HFFc6 (cell line): ENCODE measurements at regions not wholly inside any gene's neighbourhood (a gene's known extent, or its start where the extent isn't known, plus 50 kb on each side); places are given as distances from the start of the nearest gene placed in this dataset.

Experiments
- DNase-seq: peaks from one replicate; pipeline ENCODE4 v3.0.0-alpha.2; 2018
- H3K27ac Mint-ChIP-seq: 2 replicates; pipeline ENCODE4 v1.8.0; 2020; ENCODE audit warnings: mild to moderate bottlenecking, mixed read lengths
- H3K27me3 Mint-ChIP-seq: 2 replicates; pipeline ENCODE4 v1.8.0; 2021; ENCODE audit warnings: mild to moderate bottlenecking, moderate library complexity, mixed read lengths; ENCODE audit not compliant: insufficient read depth
- H3K36me3 Mint-ChIP-seq: 2 replicates; pipeline ENCODE4 v1.8.0; 2021; ENCODE audit warnings: low read depth, mixed read lengths
- H3K4me1 Mint-ChIP-seq: 2 replicates; pipeline ENCODE4 v1.8.0; 2020; ENCODE audit warnings: low read depth, mixed read lengths
- H3K4me3 Mint-ChIP-seq: 2 replicates; pipeline ENCODE4 v1.8.0; 2020; ENCODE audit warnings: mild to moderate bottlenecking, moderate library complexity, mixed read lengths
- H3K9me3 Mint-ChIP-seq: 2 replicates; pipeline ENCODE4 v1.8.0; 2020; ENCODE audit warnings: mild to moderate bottlenecking, mixed read lengths
- TF ChIP-seq, protein P1 (sequence below): fragments of 200-600 bp; sonication (generic); IDR thresholded peaks from 2 replicates; pipeline ENCODE4 v1.5.0; 2021; ENCODE audit warnings: antibody characterized with exemption, mild to moderate bottlenecking

DNA sequence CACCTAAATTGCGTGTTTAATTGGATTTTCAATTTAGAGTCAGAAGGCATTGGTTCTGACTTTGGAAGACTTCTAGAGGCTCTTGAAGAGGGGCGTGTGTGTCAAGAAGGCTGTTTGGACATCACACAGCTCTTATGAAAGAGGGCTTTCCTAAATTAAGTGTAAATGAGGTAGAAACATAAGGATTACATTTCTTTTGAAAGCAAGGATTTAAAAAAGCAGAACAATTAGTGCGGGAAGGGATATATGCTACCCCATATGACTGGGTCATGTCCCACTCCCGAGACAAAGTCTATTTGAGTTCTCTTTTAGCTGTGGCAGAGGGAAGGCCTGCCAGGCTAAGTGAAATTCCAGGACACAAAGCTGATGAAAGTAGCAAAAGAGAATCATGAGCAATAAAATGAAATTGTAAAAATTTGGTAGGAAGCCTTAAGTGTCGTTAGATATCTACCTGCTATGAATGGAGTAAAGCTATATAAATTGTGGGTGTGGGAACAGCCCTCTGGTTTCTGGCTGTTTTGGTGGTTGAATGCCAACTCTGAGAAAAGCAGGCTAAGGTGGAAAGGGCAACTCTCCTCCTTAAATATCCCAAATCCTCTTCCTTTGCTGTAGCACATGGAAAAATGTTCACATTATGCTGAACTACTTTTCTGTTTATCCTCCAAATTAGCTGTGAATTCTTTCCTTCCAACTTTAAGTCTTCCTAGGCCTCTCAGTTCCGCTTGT lies 100.6 kb upstream of the TSC22D2 start:
- Mint-ChIP-seq H3K4me1 (peaks cover 71% of the 10 kb centered on the region), H3K9me3 (peaks cover 48% of the 10 kb centered on the region), H3K27ac (no peak overlapping the region), H3K36me3 (peaks cover 73% of the 10 kb centered on the region), H3K27me3 (no peaks in the 10 kb centered on the region), H3K4me3 (no peak overlapping the region)
- TF ChIP-seq, protein P1, sequence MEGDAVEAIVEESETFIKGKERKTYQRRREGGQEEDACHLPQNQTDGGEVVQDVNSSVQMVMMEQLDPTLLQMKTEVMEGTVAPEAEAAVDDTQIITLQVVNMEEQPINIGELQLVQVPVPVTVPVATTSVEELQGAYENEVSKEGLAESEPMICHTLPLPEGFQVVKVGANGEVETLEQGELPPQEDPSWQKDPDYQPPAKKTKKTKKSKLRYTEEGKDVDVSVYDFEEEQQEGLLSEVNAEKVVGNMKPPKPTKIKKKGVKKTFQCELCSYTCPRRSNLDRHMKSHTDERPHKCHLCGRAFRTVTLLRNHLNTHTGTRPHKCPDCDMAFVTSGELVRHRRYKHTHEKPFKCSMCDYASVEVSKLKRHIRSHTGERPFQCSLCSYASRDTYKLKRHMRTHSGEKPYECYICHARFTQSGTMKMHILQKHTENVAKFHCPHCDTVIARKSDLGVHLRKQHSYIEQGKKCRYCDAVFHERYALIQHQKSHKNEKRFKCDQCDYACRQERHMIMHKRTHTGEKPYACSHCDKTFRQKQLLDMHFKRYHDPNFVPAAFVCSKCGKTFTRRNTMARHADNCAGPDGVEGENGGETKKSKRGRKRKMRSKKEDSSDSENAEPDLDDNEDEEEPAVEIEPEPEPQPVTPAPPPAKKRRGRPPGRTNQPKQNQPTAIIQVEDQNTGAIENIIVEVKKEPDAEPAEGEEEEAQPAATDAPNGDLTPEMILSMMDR, result no peak
- no peak for DNase-seq

DNA sequence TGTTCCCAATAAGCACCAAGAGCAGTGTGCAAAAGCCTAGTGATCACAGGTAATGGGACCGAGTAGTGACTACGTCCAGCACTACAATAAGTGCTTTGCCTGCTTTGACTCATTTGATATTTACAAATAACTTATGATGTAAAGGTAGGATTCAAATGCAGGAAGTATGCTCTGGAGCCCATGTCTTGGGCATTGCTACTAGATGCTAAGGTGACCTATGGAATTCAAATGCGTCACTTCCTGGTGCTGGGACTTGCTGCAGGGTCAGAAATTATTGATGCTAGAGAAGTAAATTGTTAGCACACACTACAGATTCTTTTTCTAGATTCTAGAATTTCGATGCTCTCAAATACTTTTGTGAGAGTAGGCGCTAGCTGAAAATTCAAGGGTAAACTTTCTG lies 101.2 kb upstream of the TSC22D2 start:
- peaks cover 68% of the 10 kb centered on the region for H3K36me3 Mint-ChIP-seq
- TF ChIP-seq, protein P1, result no peak
- H3K27me3 Mint-ChIP-seq, result no peaks in the 10 kb centered on the region
- H3K4me1 Mint-ChIP-seq, result peaks cover 71% of the 10 kb centered on the region
- no peak overlapping the region for H3K4me3 Mint-ChIP-seq
- peaks cover 44% of the 10 kb centered on the region for H3K9me3 Mint-ChIP-seq
- DNase-seq, result no peak
- H3K27ac Mint-ChIP-seq, result no peak overlapping the region

DNA sequence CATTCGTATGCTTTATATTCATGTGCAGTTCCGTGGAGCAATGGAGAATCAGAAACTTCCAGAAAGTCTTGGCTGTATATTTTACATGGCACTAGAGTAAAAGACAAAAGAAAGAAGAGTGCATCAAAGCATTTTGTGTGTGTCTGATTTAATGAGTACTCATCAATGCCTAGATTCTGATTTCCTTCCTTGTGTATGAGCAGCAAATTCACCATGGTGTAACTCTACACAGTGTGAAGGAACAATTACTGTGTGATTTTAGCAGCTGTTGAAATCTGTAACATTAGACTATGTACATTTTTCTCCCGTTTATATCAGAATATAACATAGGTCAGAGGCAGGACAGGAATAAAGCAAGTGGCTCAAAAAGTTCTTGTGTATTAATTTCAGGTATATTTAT lies 102.0 kb upstream of the TSC22D2 start:
- Mint-ChIP-seq H3K4me3 (no peak overlapping the region), H3K27ac (no peak overlapping the region), H3K9me3 (peaks cover 44% of the 10 kb centered on the region), H3K27me3 (no peaks in the 10 kb centered on the region), H3K4me1 (peaks cover 71% of the 10 kb centered on the region), H3K36me3 (peaks cover 61% of the 10 kb centered on the region)
- TF ChIP-seq, protein P1, result no peak
- no peak for DNase-seq

DNA sequence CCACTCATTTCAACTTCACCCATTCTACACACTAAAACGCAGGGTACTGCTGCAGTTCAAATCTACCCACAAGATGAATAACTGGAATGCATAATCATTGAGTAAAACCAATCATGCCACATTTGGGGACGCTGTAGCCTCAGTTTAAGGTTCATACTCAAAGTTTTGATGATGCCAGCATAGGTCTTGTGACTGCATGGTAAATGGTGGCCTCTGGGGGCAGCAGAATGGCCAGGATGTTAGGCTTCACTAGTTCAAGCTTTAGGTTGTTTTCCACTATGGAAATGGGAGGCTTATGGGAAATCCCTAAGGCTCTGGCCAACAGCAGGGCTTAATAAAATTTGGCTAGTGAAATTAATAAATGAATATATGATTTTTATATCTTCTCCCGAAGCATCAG lies 104.3 kb upstream of the TSC22D2 start:
- TF ChIP-seq, protein P1, result peak; percentile 33
- Mint-ChIP-seq H3K4me3 (no peak overlapping the region), H3K4me1 (peaks cover 74% of the 10 kb centered on the region), H3K9me3 (peaks cover 26% of the 10 kb centered on the region), H3K27me3 (no peaks in the 10 kb centered on the region), H3K27ac (no peak overlapping the region), H3K36me3 (peaks cover 46% of the 10 kb centered on the region)
- no peak for DNase-seq

DNA sequence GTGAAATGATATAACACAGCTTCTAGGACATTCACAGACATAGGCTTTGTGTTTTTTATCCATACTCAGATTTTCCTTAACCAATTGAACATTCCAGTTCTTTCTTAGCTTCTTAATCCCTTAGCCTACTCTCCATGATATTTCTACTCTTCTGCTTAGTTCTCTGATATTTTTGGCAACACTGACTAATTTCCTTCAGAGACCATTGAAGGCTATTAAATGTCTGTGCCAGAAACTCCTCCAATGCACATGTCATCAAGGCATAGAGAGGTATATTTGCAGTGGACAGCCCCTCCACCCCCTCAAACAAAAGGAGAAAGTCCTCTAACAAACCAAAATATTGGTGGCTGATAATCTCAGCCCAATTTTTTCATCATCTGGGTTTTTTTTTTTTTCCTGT lies 105.9 kb upstream of the TSC22D2 start:
- Mint-ChIP-seq H3K27ac (peak overlapping the region; percentile 60), H3K4me1 (peaks cover 70% of the 10 kb centered on the region), H3K36me3 (peaks cover 31% of the 10 kb centered on the region), H3K27me3 (no peaks in the 10 kb centered on the region), H3K4me3 (peak overlapping the region; percentile 40; the same call in 1 of the 2 replicates), H3K9me3 (peaks cover 11% of the 10 kb centered on the region)
- TF ChIP-seq, protein P1, result no peak
- no peak for DNase-seq
